HepG2 (cell line): ENCODE measurements at regions not wholly inside any gene's neighbourhood (a gene's known extent, or its start where the extent isn't known, plus 50 kb on each side); places are given as distances from the start of the nearest gene placed in this dataset.
A peak's percentile ranks its signal among the peaks of the same experiment; 100 is the strongest.

Experiments used
- ATAC-seq: fragments of 200-7000 bp; cut with Tn5 transposase; 3 replicates; pipeline ENCODE4 v1.9.1; 2020; ENCODE audit warnings: mild to moderate bottlenecking, moderate library complexity
- BruUV-seq: library from RNA; stranded (reverse); fragments of 400-500 nt; replicated peaks from 2 replicates; lab custom pipeline; 2021; lab: Mats Ljungman, UMichigan
- CTCF ChIA-PET: fragments of 300-600 bp; formaldehyde crosslinking; extraction: SDS; loops from one replicate; lab custom pipeline; 2021; ENCODE audit warnings: low total read pairs, inconsistent platforms, low intra/inter-chr PET ratio; lab: Yijun Ruan, JAX
- POLR2A ChIA-PET: fragments of 350-600 bp; sonication (Branson Sonifier 250); formaldehyde crosslinking; loops from one replicate; lab custom pipeline; 2020; ENCODE audit warnings: antibody characterized with exemption, inconsistent platforms; lab: Yijun Ruan, JAX
- DNase-seq: peaks from one replicate; pipeline ENCODE4 v3.0.0-alpha.2; 2015; ENCODE audit warnings: low spot score
- FAIRE-seq: peaks from 3 replicates; lab custom pipeline; 2011; peaks lifted over from hg19 to GRCh38; lab: Jason Lieb, UNC
- H2AFZ ChIP-seq: one replicate; pipeline ENCODE4 v1.6.1; 2011; ENCODE audit warnings: low read length, inconsistent platforms
- H3K27ac ChIP-seq: fragments of 300-600 bp; 3 replicates; pipeline ENCODE4 v1.8.0; 2011; ENCODE audit warnings: mixed run types, mild to moderate bottlenecking, mixed read lengths, low read length, inconsistent platforms; ENCODE audit not compliant: insufficient read depth; ENCODE audit errors: extremely low read length
- H3K27me3 ChIP-seq, 2 experiments: fragments of 200-600 bp in 1 of 2; 2 replicates in 1 of 2; 3 replicates in 1 of 2; pipeline versions ENCODE4 v1.6.0 to v1.8.0; 2011; ENCODE audit warnings: low read length in 2 of 2, mild to moderate bottlenecking in 2 of 2, moderate library complexity in 2 of 2, inconsistent platforms in 1 of 2; ENCODE audit not compliant: insufficient read depth in 2 of 2, control insufficient read depth in 1 of 2
- H3K36me3 ChIP-seq, 2 experiments: fragments of 200-600 bp in 1 of 2; replicated peaks in 1 of 2; 2 replicates in 1 of 2; 3 replicates in 1 of 2; pipeline versions ENCODE4 v1.5.1 to v1.8.0; 2011; ENCODE audit warnings: low read length in 2 of 2, inconsistent platforms in 1 of 2; ENCODE audit not compliant: insufficient read depth in 2 of 2, control insufficient read depth in 1 of 2
- H3K4me1 ChIP-seq: 2 replicates; pipeline ENCODE4 v1.5.1; 2012; ENCODE audit warnings: low read length, inconsistent platforms; ENCODE audit not compliant: insufficient read depth
- H3K4me2 ChIP-seq: 2 replicates; pipeline ENCODE4 v1.6.0; 2011; ENCODE audit warnings: low read depth, low read length, inconsistent platforms
- H3K4me3 ChIP-seq, 3 experiments: fragments of 200-600 bp in 1 of 3; sonication (generic), shearing (Covaris generic) in 1 of 3; replicated peaks in 1 of 3; 2 replicates each; pipeline ENCODE4 v1.5.1; 2011 to 2016; ENCODE audit warnings: low read length in 3 of 3, inconsistent platforms in 2 of 3, low read depth in 2 of 3, mild to moderate bottlenecking in 2 of 3, control low read depth in 1 of 3, mixed read lengths in 1 of 3; ENCODE audit not compliant: insufficient read depth in 1 of 3
- H3K79me2 ChIP-seq: one replicate; pipeline ENCODE4 v1.6.1; 2011; ENCODE audit warnings: low read length, inconsistent platforms; ENCODE audit not compliant: insufficient read depth
- H3K9ac ChIP-seq: 2 replicates; pipeline ENCODE4 v1.6.0; 2011; ENCODE audit warnings: mild to moderate bottlenecking, low read depth, low read length, inconsistent platforms; ENCODE audit not compliant: insufficient read depth
- H3K9me3 ChIP-seq: 2 replicates; pipeline ENCODE4 v1.5.1; 2012; ENCODE audit warnings: mild to moderate bottlenecking, low read length
- H4K20me1 ChIP-seq: 2 replicates; pipeline ENCODE4 v1.6.0; 2011; ENCODE audit warnings: inconsistent platforms, mild to moderate bottlenecking, low read length, moderate library complexity; ENCODE audit not compliant: insufficient read depth
- CBX1 ChIP-seq: IDR thresholded peaks from one replicate; pipeline ENCODE4 v1.6.1; 2016; ENCODE audit warnings: antibody characterized with exemption, low read depth
- CHCHD3 ChIP-seq: sonication (generic); formaldehyde crosslinking; IDR thresholded peaks from 2 replicates; pipeline ENCODE4 v1.8.0; 2022; ENCODE audit warnings: mild to moderate bottlenecking, missing genetic modification reagents, moderate library complexity
- CREM ChIP-seq, 2 experiments: sonication (generic) in 1 of 2; formaldehyde crosslinking in 1 of 2; IDR thresholded peaks; 2 replicates each; pipeline versions ENCODE4 v1.4.0 to v1.6.1; 2016 to 2020; ENCODE audit warnings: antibody characterized with exemption in 1 of 2, mild to moderate bottlenecking in 1 of 2, missing genetic modification reagents in 1 of 2
- ESRRA ChIP-seq: sonication (generic); formaldehyde crosslinking; IDR thresholded peaks from 2 replicates; pipeline ENCODE4 v1.5.1; 2020; ENCODE audit warnings: mild to moderate bottlenecking, low read depth, missing genetic modification reagents
- MLX ChIP-seq: IDR thresholded peaks from 2 replicates; pipeline ENCODE4 v1.6.1; 2016
- SALL2 ChIP-seq: sonication (generic); formaldehyde crosslinking; IDR thresholded peaks from 2 replicates; pipeline ENCODE4 v1.8.1; 2023; ENCODE audit warnings: mild to moderate bottlenecking, missing genetic modification reagents, inconsistent platforms
- ZKSCAN1 ChIP-seq: fragments of 150-350 bp; IDR thresholded peaks from 2 replicates; pipeline ENCODE4 v1.6.1; 2014; ENCODE audit warnings: low read length
- ZNF530 ChIP-seq: sonication (generic); formaldehyde crosslinking; IDR thresholded peaks from 2 replicates; pipeline ENCODE4 v1.5.0; 2020; ENCODE audit warnings: low read depth, mild to moderate bottlenecking, missing genetic modification reagents
- ZNF546 ChIP-seq: sonication (generic); formaldehyde crosslinking; conservative IDR thresholded peaks from 2 replicates; pipeline ENCODE4 v1.8.1; 2023; ENCODE audit warnings: mild to moderate bottlenecking, missing genetic modification reagents
- ZNF792 ChIP-seq: IDR thresholded peaks from 2 replicates; pipeline ENCODE4 v1.6.1; 2016
- WGBS: methylation state at CpG from one replicate; pipeline ENCODE4 v1.1.6; 2017; ENCODE audit warnings: low lambda C conversion rate; 5-methylcytosine and 5-hydroxymethylcytosine counted together
- in situ Hi-C: cut with HindIII; loops from 2 replicates; pipeline ENCODE4 v1.10.0; 2017; ENCODE audit warnings: low pct_unique_long_range_greater_than_20kb; ENCODE audit not compliant: extremely low pct_ligation_motif_present
- intact Hi-C: fragments of 100-400 bp; cut with micrococcal nuclease; formaldehyde crosslinking; loops from one replicate; pipeline ENCODE4 v1.10.0; 2022; ENCODE audit not compliant: unreplicated experiment
- TF ChIP-seq, protein P1 (sequence below): sonication (generic); formaldehyde crosslinking; conservative IDR thresholded peaks from 2 replicates; pipeline ENCODE4 v1.4.0; 2020; ENCODE audit warnings: missing genetic modification reagents
- TF ChIP-seq, protein P2 (sequence below): sonication (generic); formaldehyde crosslinking; conservative IDR thresholded peaks from 2 replicates; pipeline ENCODE4 v1.8.0; 2022; ENCODE audit warnings: low read depth, missing genetic modification reagents

DNA sequence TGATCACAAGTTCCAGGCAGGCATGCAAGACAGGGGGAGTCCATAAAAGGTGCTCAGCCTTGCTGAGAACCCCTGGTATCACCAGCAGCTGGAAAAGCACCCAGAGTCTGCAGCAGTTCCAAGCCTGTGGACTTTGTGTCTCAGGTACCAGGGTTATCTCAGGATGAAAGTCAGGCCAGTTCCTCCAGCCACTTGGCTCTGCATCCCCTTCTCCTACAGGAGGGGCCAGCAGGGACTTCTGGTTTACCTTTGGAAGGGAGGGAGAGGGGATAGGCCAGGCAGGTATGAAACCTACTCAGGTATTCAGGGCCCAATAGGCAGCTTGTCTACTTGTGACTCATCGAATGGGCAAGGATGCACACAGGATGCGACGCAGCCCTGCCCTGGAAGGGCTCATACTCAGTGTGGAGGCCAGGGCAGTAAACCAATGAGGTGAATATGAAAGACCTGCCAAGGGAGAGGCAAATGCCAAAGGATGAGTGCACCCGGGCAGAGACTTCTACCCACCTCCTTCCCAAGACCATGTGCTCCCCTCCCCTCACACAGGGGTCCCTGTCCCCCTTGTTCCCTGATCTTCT lies 148.2 kb downstream of the SLC38A6 start:
- Histone ChIP-seq H3K9ac (no peak overlapping the region), H2AFZ (no peak overlapping the region), H3K27ac (no peak overlapping the region), H3K9me3 (no peaks in the 10 kb centered on the region), H3K4me2 (no peak overlapping the region), H3K4me1 (peaks cover 43% of the 10 kb centered on the region), H3K79me2 (no peaks in the 10 kb centered on the region), H3K4me3 (no peak overlapping the region), H3K36me3 (no peaks in the 10 kb centered on the region), H3K27me3 (peaks cover 0 to 4% of the 10 kb centered on the region in 2 experiments; a peak in 1 of 5 replicates), H4K20me1 (no peaks in the 10 kb centered on the region)
- TF ChIP-seq CBX1 = no peak
- TF ChIP-seq ZNF792 = no peak
- TF ChIP-seq, protein P1, sequence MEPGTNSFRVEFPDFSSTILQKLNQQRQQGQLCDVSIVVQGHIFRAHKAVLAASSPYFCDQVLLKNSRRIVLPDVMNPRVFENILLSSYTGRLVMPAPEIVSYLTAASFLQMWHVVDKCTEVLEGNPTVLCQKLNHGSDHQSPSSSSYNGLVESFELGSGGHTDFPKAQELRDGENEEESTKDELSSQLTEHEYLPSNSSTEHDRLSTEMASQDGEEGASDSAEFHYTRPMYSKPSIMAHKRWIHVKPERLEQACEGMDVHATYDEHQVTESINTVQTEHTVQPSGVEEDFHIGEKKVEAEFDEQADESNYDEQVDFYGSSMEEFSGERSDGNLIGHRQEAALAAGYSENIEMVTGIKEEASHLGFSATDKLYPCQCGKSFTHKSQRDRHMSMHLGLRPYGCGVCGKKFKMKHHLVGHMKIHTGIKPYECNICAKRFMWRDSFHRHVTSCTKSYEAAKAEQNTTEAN = no peak
- no peak for TF ChIP-seq ZNF546 (CRISPR knock-in tag)
- TF ChIP-seq MLX (CRISPR knock-in tag) = no peak
- no peak for TF ChIP-seq SALL2 (CRISPR knock-in tag)
- no peak for TF ChIP-seq CREM (IDR thresholded peaks at IDR 0.05)
- no peak for TF ChIP-seq CREM (CRISPR knock-in tag; IDR thresholded peaks at IDR 0.05)
- TF ChIP-seq ESRRA (CRISPR knock-in tag) = no peak
- TF ChIP-seq CHCHD3 (CRISPR knock-in tag) = no peak
- TF ChIP-seq ZNF530 (CRISPR knock-in tag) = no peak
- TF ChIP-seq, protein P2, sequence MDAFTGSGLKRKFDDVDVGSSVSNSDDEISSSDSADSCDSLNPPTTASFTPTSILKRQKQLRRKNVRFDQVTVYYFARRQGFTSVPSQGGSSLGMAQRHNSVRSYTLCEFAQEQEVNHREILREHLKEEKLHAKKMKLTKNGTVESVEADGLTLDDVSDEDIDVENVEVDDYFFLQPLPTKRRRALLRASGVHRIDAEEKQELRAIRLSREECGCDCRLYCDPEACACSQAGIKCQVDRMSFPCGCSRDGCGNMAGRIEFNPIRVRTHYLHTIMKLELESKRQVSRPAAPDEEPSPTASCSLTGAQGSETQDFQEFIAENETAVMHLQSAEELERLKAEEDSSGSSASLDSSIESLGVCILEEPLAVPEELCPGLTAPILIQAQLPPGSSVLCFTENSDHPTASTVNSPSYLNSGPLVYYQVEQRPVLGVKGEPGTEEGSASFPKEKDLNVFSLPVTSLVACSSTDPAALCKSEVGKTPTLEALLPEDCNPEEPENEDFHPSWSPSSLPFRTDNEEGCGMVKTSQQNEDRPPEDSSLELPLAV (CRISPR knock-in tag) = no peak
- no peak for TF ChIP-seq ZKSCAN1
- 75% methylated on average over 3 of the region's 4 CpGs for WGBS
- ChIA-PET CTCF (no interaction called here), POLR2A (no interaction called here)
- in situ Hi-C loops = no loop called here
- no TSS peak for BruUV-seq
- ATAC-seq = peak; percentile 30
- intact Hi-C loops = no loop called here
- FAIRE-seq = no peak
- DNase-seq = no peak
